Esophagus muscularis mucosa (tissue), 4 donors: ENCODE measurements at regions not wholly inside any gene's neighbourhood (a gene's known extent, or its start where the extent isn't known, plus 50 kb on each side); places are given as distances from the start of the nearest gene placed in this dataset.

Experiments
- DNase-seq: peaks from one replicate; pipeline ENCODE4 v3.0.0-alpha.2; 2017; ENCODE audit errors: extremely low spot score
- H3K27ac ChIP-seq, 4 donors: fragments of 200-600 bp; sonication (generic); replicated peaks in 1 of 4; 1 replicate in 3 of 4; 2 replicates in 1 of 4; pipeline ENCODE4 v1.5.1; 2016 to 2019; ENCODE audit warnings: mild to moderate bottlenecking in 1 of 4
- H3K27me3 ChIP-seq, 4 donors: fragments of 200-600 bp; sonication (generic); one replicate each; pipeline versions ENCODE4 v1.5.1 to v1.6.0; 2016 to 2019
- H3K36me3 ChIP-seq, 4 donors: fragments of 200-600 bp; sonication (generic); one replicate each; pipeline ENCODE4 v1.5.1; 2016 to 2019
- H3K4me1 ChIP-seq, 4 donors: fragments of 200-600 bp; sonication (generic); one replicate each; pipeline ENCODE4 v1.5.1; 2016 to 2019
- H3K4me3 ChIP-seq, 4 donors: fragments of 200-600 bp; sonication (generic); 1 replicate in 2 of 4; 2 replicates in 2 of 4; pipeline ENCODE4 v1.5.1; 2016 to 2019; ENCODE audit warnings: mild to moderate bottlenecking in 4 of 4, moderate library complexity in 1 of 4
- H3K9me3 ChIP-seq, 4 donors: fragments of 200-600 bp; sonication (generic); 1 replicate in 3 of 4; 2 replicates in 1 of 4; pipeline ENCODE4 v1.5.1; 2016 to 2019
- CTCF ChIP-seq, 3 experiments: fragments of 200-600 bp in 2 of 3; fragments of 450-650 bp in 1 of 3; sonication (generic) in 2 of 3; IDR thresholded peaks; one replicate each; pipeline ENCODE4 v1.5.1; 2017 to 2019; ENCODE audit warnings: antibody characterized with exemption in 3 of 3, mild to moderate bottlenecking in 2 of 3, moderate library complexity in 1 of 3
- EP300 ChIP-seq: sonication (generic); formaldehyde crosslinking; IDR thresholded peaks from one replicate; pipeline ENCODE4 v1.6.1; 2017; ENCODE audit warnings: antibody characterized with exemption
- POLR2A ChIP-seq: fragments of 450-650 bp; IDR thresholded peaks from one replicate; pipeline ENCODE4 v1.6.1; 2017; ENCODE audit warnings: antibody characterized with exemption, moderate library complexity, mild to moderate bottlenecking, low read depth
- POLR2AphosphoS5 ChIP-seq, 2 donors: sonication (generic); formaldehyde crosslinking; IDR thresholded peaks; one replicate each; pipeline ENCODE4 v1.6.1; 2017; ENCODE audit warnings: antibody characterized with exemption in 2 of 2
- WGBS: methylation state at CpG from one replicate; pipeline ENCODE4 v1.1.5; 2018; 5-methylcytosine and 5-hydroxymethylcytosine counted together
- intact Hi-C: fragments of 100-400 bp; cut with DNase I; formaldehyde crosslinking; loops from one replicate; pipeline ENCODE4 v1.15.1; 2023

- TF ChIP-seq CTCF (IDR thresholded peaks at IDR 0.05) = no peak
- no peak for TF ChIP-seq POLR2AphosphoS5 (IDR thresholded peaks at IDR 0.05)
- TF ChIP-seq EP300 = no peak
- TF ChIP-seq POLR2A = no peak
- Histone ChIP-seq H3K36me3 (no peaks in the 10 kb centered on the region), H3K4me1 (peaks cover 0 to 23% (median 14%) of the 10 kb centered on the region in 4 donors), H3K27me3 (no peaks in the 10 kb centered on the region), H3K27ac (no peak overlapping the region), H3K4me3 (no peak overlapping the region), H3K9me3 (no peaks in the 10 kb centered on the region)
- no peak for DNase-seq
- intact Hi-C loops = no loop called here
- WGBS = 26% methylated on average over 2 of the region's 2 CpGs
Observed at GRCh38 chr21:16287046-16287445, 557.3 kb downstream of the USP25 start.

- intact Hi-C loops = no loop called here
- Histone ChIP-seq H3K4me3 (no peak overlapping the region), H3K27me3 (no peaks in the 10 kb centered on the region), H3K27ac (no peak overlapping the region), H3K9me3 (no peaks in the 10 kb centered on the region), H3K36me3 (no peaks in the 10 kb centered on the region), H3K4me1 (peaks cover 0 to 12% (median 8%) of the 10 kb centered on the region in 4 donors)
- DNase-seq = no peak
- no peak for TF ChIP-seq EP300
- no peak for TF ChIP-seq CTCF (IDR thresholded peaks at IDR 0.05)
- TF ChIP-seq POLR2A = no peak
- TF ChIP-seq POLR2AphosphoS5 (IDR thresholded peaks at IDR 0.05) = no peak
- WGBS = 94% methylated on average over 7 of the region's 7 CpGs
Observed at GRCh38 chr21:16291296-16291695, 561.5 kb downstream of the USP25 start.

- intact Hi-C loops = no loop called here
- Histone ChIP-seq H3K27ac (no peak overlapping the region), H3K27me3 (no peaks in the 10 kb centered on the region), H3K4me3 (no peak overlapping the region), H3K4me1 (peaks cover 0 to 6% (median 0%) of the 10 kb centered on the region in 4 donors), H3K9me3 (no peaks in the 10 kb centered on the region), H3K36me3 (no peaks in the 10 kb centered on the region)
- TF ChIP-seq EP300 (no peak), CTCF (IDR thresholded peaks at IDR 0.05) (no peak), POLR2AphosphoS5 (IDR thresholded peaks at IDR 0.05) (no peak), POLR2A (no peak)
- WGBS = 84% methylated on average over 5 of the region's 5 CpGs
- no peak for DNase-seq
Observed at GRCh38 chr21:16294128-16294527, 564.3 kb downstream of the USP25 start.

GRCh38 chr21:16302851-16303282, 573.1 kb downstream of the USP25 start:
- Histone ChIP-seq H3K9me3 (no peaks in the 10 kb centered on the region), H3K36me3 (no peaks in the 10 kb centered on the region), H3K27me3 (no peaks in the 10 kb centered on the region), H3K4me3 (no peak overlapping the region), H3K4me1 (no peaks in the 10 kb centered on the region), H3K27ac (peak overlapping the region; percentile 20 to 56 (median 38))
- TF ChIP-seq CTCF (IDR thresholded peaks at IDR 0.05) = no peak
- TF ChIP-seq POLR2AphosphoS5 (IDR thresholded peaks at IDR 0.05) = peak; percentile 41 to 71
- 66% methylated on average over 4 of the region's 4 CpGs for WGBS
- no peak for DNase-seq
- intact Hi-C loops = no loop called here
